ENCODE measurements at regions not wholly inside any gene's neighbourhood (a gene's known extent, or its start where the extent isn't known, plus 50 kb on each side); places are given as distances from the start of the nearest gene placed in this dataset.

DNA sequence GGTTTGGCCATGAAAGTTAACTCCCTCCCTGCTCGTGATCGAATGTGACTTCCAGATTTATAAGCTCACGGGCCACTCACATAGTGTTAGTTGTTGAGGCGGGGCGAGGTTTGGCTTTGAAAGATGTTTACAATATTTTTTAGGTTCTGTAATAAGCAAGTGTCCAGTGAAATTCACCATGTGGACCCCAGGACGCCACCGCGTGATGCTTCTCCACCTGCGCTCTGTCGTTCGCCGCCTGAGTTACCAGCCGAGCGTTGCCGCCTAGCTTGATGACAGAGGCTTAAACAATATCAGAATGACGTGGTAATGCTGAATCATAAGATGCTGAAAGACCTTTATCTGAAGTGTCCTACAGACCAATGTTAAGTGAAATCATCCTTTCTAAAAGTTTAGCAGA, 241.0 kb downstream of the MYLK4 start:
- Mint-ChIP-seq H3K4me1 (no peaks in the 10 kb centered on the region), H3K9me3 (peaks cover 0 to 3% (median 0%) of the 10 kb centered on the region in 11 donors), H3K4me3 (no peak overlapping the region), H3K36me3 (peaks cover 0 to 6% (median 0%) of the 10 kb centered on the region in 5 donors), H3K27me3 (peaks cover 52 to 71% (median 60%) of the 10 kb centered on the region in 5 donors), H3K27ac (no peak overlapping the region)
- intact Hi-C loops (cut with micrococcal nuclease), result no loop called here
- ChIA-PET CTCF (no interaction called here), POLR2A (no interaction called here)
- H3K4me3 ChIP-seq (ENCODE audit: low read length), result no peak overlapping the region
- H3K9me3 ChIP-seq (ENCODE audit: control insufficient read depth in 2 of 3, low read length in 3 of 3), result no peaks in the 10 kb centered on the region
- ATAC-seq (no peak), DNase-seq (no peak)
- H3K27me3 ChIP-seq (ENCODE audit: control insufficient read depth in 2 of 2, insufficient read depth in 2 of 2, low read length in 2 of 2), result no peaks in the 10 kb centered on the region
- H3K36me3 ChIP-seq (ENCODE audit: control insufficient read depth in 2 of 3, insufficient read depth in 3 of 3, low read length in 3 of 3), result no peaks in the 10 kb centered on the region
- H3K4me1 ChIP-seq (ENCODE audit: control insufficient read depth in 2 of 2, insufficient read depth in 2 of 2, low read length in 2 of 2), result no peaks in the 10 kb centered on the region
- no peak overlapping the region for H3K27ac ChIP-seq (ENCODE audit: low read depth, low read length)

DNA sequence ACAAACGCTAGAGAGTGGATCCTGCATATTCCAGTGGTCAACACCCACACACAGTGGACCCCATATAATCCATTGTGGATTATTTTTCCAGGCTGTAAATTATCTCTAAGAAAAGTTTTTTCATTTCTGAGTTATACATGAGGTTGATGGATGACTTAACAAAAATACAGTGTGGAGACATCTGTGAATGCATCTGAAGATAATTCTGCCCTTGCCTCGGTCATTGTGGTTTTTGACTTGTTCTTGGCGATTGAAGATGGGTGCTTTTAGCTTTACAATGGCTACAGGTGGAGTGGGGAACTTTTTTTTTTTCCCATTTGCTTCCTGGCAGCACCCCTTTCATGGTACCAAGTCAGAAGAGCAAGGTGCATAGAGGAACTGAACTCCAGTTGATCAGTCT, 242.7 kb downstream of the MYLK4 start:
- Histone ChIP-seq H3K27me3 (ENCODE audit: control insufficient read depth in 2 of 2, insufficient read depth in 2 of 2, low read length in 2 of 2) (no peaks in the 10 kb centered on the region), H3K4me3 (ENCODE audit: low read length) (no peak overlapping the region), H3K36me3 (ENCODE audit: control insufficient read depth in 2 of 3, insufficient read depth in 3 of 3, low read length in 3 of 3) (no peaks in the 10 kb centered on the region), H3K27ac (ENCODE audit: low read depth, low read length) (no peak overlapping the region), H3K9me3 (ENCODE audit: control insufficient read depth in 2 of 3, low read length in 3 of 3) (no peaks in the 10 kb centered on the region), H3K4me1 (ENCODE audit: control insufficient read depth in 2 of 2, insufficient read depth in 2 of 2, low read length in 2 of 2) (no peaks in the 10 kb centered on the region)
- Mint-ChIP-seq H3K36me3 (peaks cover 0 to 6% (median 0%) of the 10 kb centered on the region in 5 donors), H3K27me3 (peaks cover 51 to 60% (median 59%) of the 10 kb centered on the region in 5 donors), H3K4me3 (no peak overlapping the region), H3K27ac (no peak overlapping the region), H3K4me1 (no peaks in the 10 kb centered on the region), H3K9me3 (peaks cover 0 to 5% (median 0%) of the 10 kb centered on the region in 11 donors)
- intact Hi-C loops (cut with micrococcal nuclease), result no loop called here
- no peak for DNase-seq
- CTCF ChIA-PET, result no interaction called here
- POLR2A ChIA-PET, result no interaction called here
- no peak for ATAC-seq

GRCh38 chr6:2507521-2508037, 243.1 kb downstream of the MYLK4 start:
- DNase-seq (no peak), ATAC-seq (no peak)
- Mint-ChIP-seq H3K4me1 (no peaks in the 10 kb centered on the region), H3K36me3 (peaks cover 0 to 6% (median 0%) of the 10 kb centered on the region in 5 donors), H3K27ac (no peak overlapping the region), H3K27me3 (peaks cover 52 to 63% (median 59%) of the 10 kb centered on the region in 5 donors), H3K9me3 (peaks cover 0 to 5% (median 0%) of the 10 kb centered on the region in 11 donors), H3K4me3 (no peak overlapping the region)
- Histone ChIP-seq H3K27ac (ENCODE audit: low read depth, low read length) (no peak overlapping the region), H3K36me3 (ENCODE audit: control insufficient read depth in 2 of 3, insufficient read depth in 3 of 3, low read length in 3 of 3) (no peaks in the 10 kb centered on the region), H3K9me3 (ENCODE audit: control insufficient read depth in 2 of 3, low read length in 3 of 3) (no peaks in the 10 kb centered on the region), H3K27me3 (ENCODE audit: control insufficient read depth in 2 of 2, insufficient read depth in 2 of 2, low read length in 2 of 2) (no peaks in the 10 kb centered on the region), H3K4me3 (ENCODE audit: low read length) (no peak overlapping the region), H3K4me1 (ENCODE audit: control insufficient read depth in 2 of 2, insufficient read depth in 2 of 2, low read length in 2 of 2) (no peaks in the 10 kb centered on the region)
- ChIA-PET POLR2A (no interaction called here), CTCF (no interaction called here)
- intact Hi-C loops (cut with micrococcal nuclease), result no loop called here

DNA sequence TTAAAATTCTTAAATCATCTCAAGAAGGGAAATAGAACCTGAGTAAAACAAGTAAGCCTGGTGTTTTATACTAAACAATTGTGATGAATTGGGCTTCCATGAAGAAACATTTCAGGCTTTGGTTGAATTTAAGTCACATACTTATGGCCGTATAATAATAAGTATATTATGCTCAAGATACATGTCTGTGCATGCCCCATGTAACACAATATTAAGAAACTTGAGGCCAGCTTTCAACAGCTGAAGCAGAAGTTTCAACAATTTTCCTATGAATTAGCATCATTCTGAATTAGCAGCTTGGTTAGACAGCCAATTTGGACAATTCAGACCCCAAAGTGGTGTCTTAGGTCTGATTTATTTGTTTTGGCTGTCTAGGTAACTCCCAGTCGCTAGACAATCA, 243.7 kb downstream of the MYLK4 start:
- H3K9me3 Mint-ChIP-seq, result peaks cover 0 to 5% (median 0%) of the 10 kb centered on the region in 11 donors
- Histone ChIP-seq H3K4me1 (ENCODE audit: control insufficient read depth in 2 of 2, insufficient read depth in 2 of 2, low read length in 2 of 2) (no peaks in the 10 kb centered on the region), H3K27me3 (ENCODE audit: control insufficient read depth in 2 of 2, insufficient read depth in 2 of 2, low read length in 2 of 2) (no peaks in the 10 kb centered on the region), H3K9me3 (ENCODE audit: control insufficient read depth in 2 of 3, low read length in 3 of 3) (no peaks in the 10 kb centered on the region), H3K27ac (ENCODE audit: low read depth, low read length) (no peak overlapping the region), H3K4me3 (ENCODE audit: low read length) (no peak overlapping the region), H3K36me3 (ENCODE audit: control insufficient read depth in 2 of 3, insufficient read depth in 3 of 3, low read length in 3 of 3) (no peaks in the 10 kb centered on the region)
- no peak overlapping the region for H3K27ac Mint-ChIP-seq
- no peak overlapping the region for H3K4me3 Mint-ChIP-seq
- no peaks in the 10 kb centered on the region for H3K4me1 Mint-ChIP-seq
- ChIA-PET POLR2A (no interaction called here), CTCF (no interaction called here)
- peaks cover 0 to 6% (median 0%) of the 10 kb centered on the region in 5 donors for H3K36me3 Mint-ChIP-seq
- ATAC-seq (no peak), DNase-seq (no peak)
- intact Hi-C loops (cut with micrococcal nuclease), result no loop called here
- peaks cover 55 to 62% (median 58%) of the 10 kb centered on the region in 5 donors for H3K27me3 Mint-ChIP-seq

GRCh38 chr6:2505624-2506023, 245.1 kb downstream of the MYLK4 start:
- H3K4me1 Mint-ChIP-seq, result no peaks in the 10 kb centered on the region
- POLR2A ChIA-PET, result no interaction called here
- Histone ChIP-seq H3K36me3 (ENCODE audit: control insufficient read depth in 2 of 3, insufficient read depth in 3 of 3, low read length in 3 of 3) (no peaks in the 10 kb centered on the region), H3K27me3 (ENCODE audit: control insufficient read depth in 2 of 2, insufficient read depth in 2 of 2, low read length in 2 of 2) (no peaks in the 10 kb centered on the region), H3K4me1 (ENCODE audit: control insufficient read depth in 2 of 2, insufficient read depth in 2 of 2, low read length in 2 of 2) (no peaks in the 10 kb centered on the region), H3K4me3 (ENCODE audit: low read length) (no peak overlapping the region), H3K27ac (ENCODE audit: low read depth, low read length) (no peak overlapping the region), H3K9me3 (ENCODE audit: control insufficient read depth in 2 of 3, low read length in 3 of 3) (no peaks in the 10 kb centered on the region)
- no peak overlapping the region for H3K27ac Mint-ChIP-seq
- H3K36me3 Mint-ChIP-seq, result peaks cover 0 to 6% (median 0%) of the 10 kb centered on the region in 5 donors
- CTCF ChIA-PET, result no interaction called here
- no peak for DNase-seq
- no peak overlapping the region for H3K4me3 Mint-ChIP-seq
- no peak for ATAC-seq
- peaks cover 45 to 51% (median 46%) of the 10 kb centered on the region in 5 donors for H3K27me3 Mint-ChIP-seq
- peaks cover 0 to 5% (median 0%) of the 10 kb centered on the region in 11 donors for H3K9me3 Mint-ChIP-seq
- intact Hi-C loops (cut with micrococcal nuclease), result no loop called here

DNA sequence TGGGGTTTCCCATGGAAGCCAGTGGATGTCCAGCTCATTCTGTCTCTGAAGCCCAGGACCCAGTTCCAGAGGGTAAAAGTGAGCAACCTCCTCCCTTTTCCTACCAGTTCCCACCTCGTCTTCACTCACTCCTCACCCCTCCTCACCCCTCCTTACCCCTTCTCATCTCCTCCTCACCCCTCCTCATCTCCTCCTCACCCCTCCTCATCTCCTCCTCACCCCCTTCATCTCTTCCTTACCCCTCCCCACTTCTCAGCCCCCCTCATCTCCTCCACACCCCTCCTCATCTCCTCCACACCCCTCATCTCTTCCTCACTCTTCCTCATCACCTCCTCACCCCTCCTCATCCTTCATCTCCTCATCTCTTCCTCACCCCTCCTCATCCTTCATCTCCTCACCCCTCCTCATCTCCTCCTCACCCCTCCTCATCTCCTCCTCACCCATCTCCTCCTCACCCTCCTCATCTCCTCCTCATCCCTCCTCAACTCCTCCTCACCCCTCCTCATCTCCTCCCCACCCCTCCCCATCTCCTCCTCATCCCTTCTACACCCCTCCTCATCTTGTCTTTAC, 246.1 kb downstream of the MYLK4 start:
- no peaks in the 10 kb centered on the region for H3K36me3 ChIP-seq (ENCODE audit: control insufficient read depth in 2 of 3, insufficient read depth in 3 of 3, low read length in 3 of 3)
- H3K27me3 ChIP-seq (ENCODE audit: control insufficient read depth in 2 of 2, insufficient read depth in 2 of 2, low read length in 2 of 2), result no peaks in the 10 kb centered on the region
- H3K27ac ChIP-seq (ENCODE audit: low read depth, low read length), result no peak overlapping the region
- H3K9me3 Mint-ChIP-seq, result peaks cover 0 to 5% (median 0%) of the 10 kb centered on the region in 11 donors
- H3K27ac Mint-ChIP-seq, result no peak overlapping the region
- peaks cover 42 to 49% (median 43%) of the 10 kb centered on the region in 5 donors for H3K27me3 Mint-ChIP-seq
- DNase-seq (no peak), ATAC-seq (no peak)
- H3K36me3 Mint-ChIP-seq, result peaks cover 0 to 6% (median 0%) of the 10 kb centered on the region in 5 donors
- H3K4me1 Mint-ChIP-seq, result no peaks in the 10 kb centered on the region
- H3K9me3 ChIP-seq (ENCODE audit: control insufficient read depth in 2 of 3, low read length in 3 of 3), result no peaks in the 10 kb centered on the region
- H3K4me3 ChIP-seq (ENCODE audit: low read length), result no peak overlapping the region
- ChIA-PET CTCF (no interaction called here), POLR2A (no interaction called here)
- no peak overlapping the region for H3K4me3 Mint-ChIP-seq
- H3K4me1 ChIP-seq (ENCODE audit: control insufficient read depth in 2 of 2, insufficient read depth in 2 of 2, low read length in 2 of 2), result no peaks in the 10 kb centered on the region
- intact Hi-C loops (cut with micrococcal nuclease), result no loop called here

DNA sequence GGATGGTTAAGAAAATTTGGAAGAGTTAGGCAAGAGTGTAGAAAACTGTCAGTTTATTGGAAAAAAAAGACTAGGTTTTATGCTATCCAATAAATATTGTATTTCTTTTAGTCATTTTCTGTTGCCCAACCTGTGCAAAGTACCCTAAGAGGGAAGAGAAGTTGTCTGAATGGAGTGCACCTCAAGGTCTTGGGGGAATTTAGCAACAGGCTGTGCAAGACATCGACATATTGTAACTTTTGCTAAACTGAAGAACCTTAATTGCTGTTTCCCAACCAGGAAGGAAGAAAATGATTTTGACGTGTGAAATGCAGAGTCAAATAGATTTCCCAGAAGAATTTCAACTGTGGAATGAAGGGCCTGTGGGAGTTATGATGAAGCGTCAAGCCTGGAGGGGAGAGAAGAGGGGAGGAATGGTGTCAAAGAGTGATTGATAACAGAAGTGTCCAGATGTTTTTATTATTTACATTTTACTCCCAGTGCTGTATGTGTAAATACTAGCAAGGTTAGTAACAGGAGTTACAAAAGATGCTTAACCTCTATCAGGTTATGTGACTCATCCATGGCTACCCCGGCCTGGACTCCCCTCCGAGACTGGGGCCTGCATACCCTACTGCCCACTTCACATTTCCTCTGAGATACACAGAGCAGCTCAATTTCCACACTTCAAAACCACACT, 246.8 kb downstream of the MYLK4 start:
- no peak overlapping the region for H3K4me3 Mint-ChIP-seq
- H3K27ac ChIP-seq (ENCODE audit: low read depth, low read length), result no peak overlapping the region
- no peak overlapping the region for H3K4me3 ChIP-seq (ENCODE audit: low read length)
- no peaks in the 10 kb centered on the region for H3K4me1 ChIP-seq (ENCODE audit: control insufficient read depth in 2 of 2, insufficient read depth in 2 of 2, low read length in 2 of 2)
- H3K4me1 Mint-ChIP-seq, result no peaks in the 10 kb centered on the region
- ChIA-PET POLR2A (no interaction called here), CTCF (no interaction called here)
- ATAC-seq (peak; percentile 22), DNase-seq (no peak)
- H3K27ac Mint-ChIP-seq, result peak overlapping the region in 1 of 9 donors; percentile 16
- peaks cover 38 to 52% (median 38%) of the 10 kb centered on the region in 5 donors for H3K27me3 Mint-ChIP-seq
- no peaks in the 10 kb centered on the region for H3K9me3 ChIP-seq (ENCODE audit: control insufficient read depth in 2 of 3, low read length in 3 of 3)
- H3K36me3 Mint-ChIP-seq, result peaks cover 0 to 6% (median 0%) of the 10 kb centered on the region in 5 donors
- intact Hi-C loops (cut with micrococcal nuclease), result no loop called here
- no peaks in the 10 kb centered on the region for H3K27me3 ChIP-seq (ENCODE audit: control insufficient read depth in 2 of 2, insufficient read depth in 2 of 2, low read length in 2 of 2)
- H3K9me3 Mint-ChIP-seq, result peaks cover 0 to 6% (median 0%) of the 10 kb centered on the region in 11 donors
- H3K36me3 ChIP-seq (ENCODE audit: control insufficient read depth in 2 of 3, insufficient read depth in 3 of 3, low read length in 3 of 3), result no peaks in the 10 kb centered on the region
